Small intestine (tissue), 7 donors: ENCODE measurements at regions not wholly inside any gene's neighbourhood (a gene's known extent, or its start where the extent isn't known, plus 50 kb on each side); places are given as distances from the start of the nearest gene placed in this dataset.

ENCODE experiments used
- DNase-seq, 2 donors: peaks; one replicate each; pipeline versions ENCODE4 v3.0.0 to v3.0.0-alpha.2; 2013
- FAIRE-seq: peaks from 2 replicates; lab custom pipeline; 2012; peaks lifted over from hg19 to GRCh38; lab: Jason Lieb, UNC
- H3K27ac ChIP-seq, 3 donors: one replicate each; pipeline ENCODE4 v1.5.1; 2013; ENCODE audit warnings: low read length in 2 of 3, mild to moderate bottlenecking in 2 of 3, control low read depth in 1 of 3, inconsistent platforms in 1 of 3, low read depth in 1 of 3, moderate library complexity in 1 of 3
- H3K27me3 ChIP-seq, 3 donors: one replicate each; pipeline ENCODE4 v1.6.1; 2013; ENCODE audit warnings: low read length in 3 of 3, inconsistent platforms in 1 of 3; ENCODE audit not compliant: control insufficient read depth in 3 of 3, insufficient read depth in 3 of 3
- H3K36me3 ChIP-seq, 3 donors: one replicate each; pipeline ENCODE4 v1.6.1; 2013; ENCODE audit warnings: low read length in 3 of 3, inconsistent platforms in 1 of 3, low read depth in 1 of 3, mild to moderate bottlenecking in 1 of 3, moderate library complexity in 1 of 3; ENCODE audit not compliant: control insufficient read depth in 3 of 3, insufficient read depth in 2 of 3
- H3K4me1 ChIP-seq, 3 donors: one replicate each; pipeline ENCODE4 v1.6.1; 2013; ENCODE audit warnings: low read length in 2 of 3, inconsistent platforms in 1 of 3, low read depth in 1 of 3, mild to moderate bottlenecking in 1 of 3, moderate library complexity in 1 of 3; ENCODE audit not compliant: control insufficient read depth in 3 of 3, insufficient read depth in 2 of 3
- H3K4me3 ChIP-seq, 3 donors: one replicate each; pipeline ENCODE4 v1.5.1; 2013; ENCODE audit warnings: low read length in 3 of 3, control low read depth in 1 of 3, inconsistent platforms in 1 of 3, low read depth in 1 of 3, mild to moderate bottlenecking in 1 of 3, moderate library complexity in 1 of 3
- H3K9me3 ChIP-seq, 2 donors: one replicate each; pipeline ENCODE4 v1.6.1; 2013; ENCODE audit warnings: low read depth in 1 of 2, low read length in 1 of 2; ENCODE audit not compliant: control insufficient read depth in 2 of 2, insufficient read depth in 1 of 2
- WGBS, 3 donors: extraction: QIAGEN DNeasy Blood & Tissue Kit; methylation state at CpG; one replicate each; pipeline ENCODE4 v1.1.7; 2013; 5-methylcytosine and 5-hydroxymethylcytosine counted together
- donor health status: healthy with polysubstance abuse.
- donor health status: control.
- donor health status: control.
- donor health status: Bipolar disorder and iron deficiency.
- donor health status: healthy.

- 52 to 63% (median 55%) methylated on average over 7 of the region's 7 CpGs for WGBS, 3 donors
- H3K27me3 ChIP-seq: no peaks in the 10 kb centered on the region
- DNase-seq (no peak), FAIRE-seq (no peak)
- no peaks in the 10 kb centered on the region for H3K36me3 ChIP-seq
- no peak overlapping the region for H3K27ac ChIP-seq
- H3K4me1 ChIP-seq: no peaks in the 10 kb centered on the region
- H3K9me3 ChIP-seq: no peaks in the 10 kb centered on the region
- H3K4me3 ChIP-seq: no peak overlapping the region
Measured at GRCh38 chr6:103750603-103751002, 1109.1 kb downstream of the HACE1 start.

DNA sequence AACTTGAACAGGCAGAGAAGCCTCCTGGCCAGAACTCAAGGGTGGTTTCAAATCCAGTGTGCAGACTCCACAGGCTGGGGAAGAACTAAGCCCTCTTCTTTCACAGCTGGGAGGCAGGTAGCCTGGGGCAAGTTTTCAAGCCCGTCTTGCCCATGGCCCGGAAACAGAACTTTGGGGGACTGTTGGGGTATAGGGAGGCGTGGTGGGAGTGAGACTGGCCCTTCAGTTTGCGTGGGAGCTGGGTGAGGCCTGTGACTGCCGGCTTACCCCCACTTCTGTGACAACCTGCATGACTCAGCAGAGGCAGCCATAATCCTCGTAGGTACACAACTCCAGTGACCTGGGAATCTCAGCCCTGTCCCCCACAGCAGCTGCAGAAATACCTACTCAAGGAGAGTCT is 1125.7 kb downstream of the HACE1 start:
- FAIRE-seq (no peak), DNase-seq (no peak)
- no peaks in the 10 kb centered on the region for H3K9me3 ChIP-seq
- no peaks in the 10 kb centered on the region for H3K27me3 ChIP-seq
- no peak overlapping the region for H3K4me3 ChIP-seq
- H3K36me3 ChIP-seq: no peaks in the 10 kb centered on the region
- 54 to 85% (median 77%) methylated on average over 6 of the region's 6 CpGs for WGBS, 3 donors
- no peak overlapping the region for H3K27ac ChIP-seq
- no peaks in the 10 kb centered on the region for H3K4me1 ChIP-seq

DNA sequence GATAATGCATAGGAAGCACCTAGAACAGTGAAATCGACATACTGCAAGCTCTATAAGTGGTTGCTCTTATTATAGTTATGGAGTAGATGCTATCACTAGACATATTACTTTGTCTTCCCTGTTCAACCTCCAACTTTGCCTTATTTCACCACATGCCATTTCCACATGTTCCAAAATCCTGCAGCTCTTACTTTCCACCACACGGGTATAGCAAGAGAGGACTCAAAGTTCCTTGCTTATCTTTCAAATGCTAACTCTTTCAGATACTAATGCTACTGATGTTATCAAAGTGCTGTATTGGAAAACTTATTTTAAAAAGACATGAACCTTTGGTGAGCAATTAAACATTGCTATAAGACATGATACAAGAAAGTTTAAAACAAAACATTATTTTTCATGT is 1130.1 kb downstream of the HACE1 start:
- no peak overlapping the region for H3K27ac ChIP-seq
- no peaks in the 10 kb centered on the region for H3K4me1 ChIP-seq
- FAIRE-seq (no peak), DNase-seq (no peak)
- H3K27me3 ChIP-seq: no peaks in the 10 kb centered on the region
- no peaks in the 10 kb centered on the region for H3K9me3 ChIP-seq
- no peaks in the 10 kb centered on the region for H3K36me3 ChIP-seq
- 24 to 45% (median 35%) methylated on average over 2 of the region's 2 CpGs for WGBS, 3 donors
- no peak overlapping the region for H3K4me3 ChIP-seq

DNA sequence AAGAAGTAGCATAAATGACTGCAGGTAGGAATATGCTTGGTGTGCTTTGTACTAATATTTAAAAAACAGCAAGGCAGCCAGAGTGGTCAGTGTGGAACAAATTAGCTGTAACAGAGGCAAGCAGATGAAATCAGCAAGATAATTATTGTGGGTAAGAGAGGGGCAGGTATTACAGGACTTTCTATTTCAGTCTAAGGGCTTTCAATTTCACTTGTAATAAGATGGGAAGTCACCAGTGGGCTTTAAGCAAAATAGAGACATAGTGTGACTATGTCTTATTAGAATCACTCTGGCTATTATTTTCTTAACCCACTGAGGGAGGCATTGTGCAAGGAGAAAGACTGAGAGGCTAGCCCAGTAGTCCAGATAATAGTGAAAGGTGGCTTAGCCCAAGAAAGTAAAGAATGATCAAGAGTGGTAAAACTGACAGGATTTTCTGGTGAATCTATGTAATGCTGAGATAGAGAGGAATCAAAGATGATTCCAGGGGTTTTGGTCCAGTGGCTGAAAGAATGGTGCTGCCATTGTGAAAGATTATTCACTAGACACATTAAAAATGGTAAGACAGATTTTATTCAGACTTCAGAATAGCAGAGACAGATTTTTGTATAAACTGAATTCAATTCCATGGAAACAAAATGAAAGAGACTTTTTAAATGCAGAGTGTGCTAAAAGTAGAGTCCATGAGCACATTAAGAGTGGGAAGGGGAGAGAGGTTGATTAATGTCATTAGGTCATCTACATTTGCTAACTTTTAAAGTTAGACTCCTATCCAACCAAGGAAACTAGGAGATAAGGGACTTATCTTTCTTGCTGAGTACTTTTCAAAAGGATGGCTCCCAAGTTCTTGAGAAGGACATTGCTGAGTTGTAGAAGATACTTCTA is 1136.0 kb downstream of the HACE1 start:
- Histone ChIP-seq H3K4me1 (no peaks in the 10 kb centered on the region), H3K9me3 (no peaks in the 10 kb centered on the region), H3K27ac (no peak overlapping the region), H3K36me3 (no peaks in the 10 kb centered on the region), H3K4me3 (no peak overlapping the region), H3K27me3 (no peaks in the 10 kb centered on the region)
- DNase-seq (no peak), FAIRE-seq (no peak)

- FAIRE-seq: no peak
- WGBS, 3 donors: 37 to 84% (median 55%) methylated on average over 1 of the region's 1 CpG
Measured at GRCh38 chr6:103722683-103723082, 1137.0 kb downstream of the HACE1 start.

GRCh38 chr6:103721923-103722322 is 1137.8 kb downstream of the HACE1 start:
- Histone ChIP-seq H3K4me1 (no peaks in the 10 kb centered on the region), H3K27ac (no peak overlapping the region), H3K36me3 (no peaks in the 10 kb centered on the region), H3K4me3 (no peak overlapping the region), H3K9me3 (no peaks in the 10 kb centered on the region), H3K27me3 (no peaks in the 10 kb centered on the region)
- no peak for FAIRE-seq
- WGBS, 3 donors: 81 to 94% (median 83%) methylated on average over 2 of the region's 2 CpGs
- DNase-seq: no peak

More at GRCh38 chr6:103722683-103723082, 1137.0 kb downstream of the HACE1 start:
- H3K36me3 ChIP-seq: no peaks in the 10 kb centered on the region
- no peaks in the 10 kb centered on the region for H3K9me3 ChIP-seq
- no peak overlapping the region for H3K27ac ChIP-seq
- no peaks in the 10 kb centered on the region for H3K4me1 ChIP-seq
- DNase-seq: no peak
- H3K4me3 ChIP-seq: no peak overlapping the region
- H3K27me3 ChIP-seq: no peaks in the 10 kb centered on the region

- DNase-seq: no peak
- no peak overlapping the region for H3K4me3 ChIP-seq
- no peaks in the 10 kb centered on the region for H3K9me3 ChIP-seq
- no peaks in the 10 kb centered on the region for H3K36me3 ChIP-seq
- H3K4me1 ChIP-seq: no peaks in the 10 kb centered on the region
- no peak overlapping the region for H3K27ac ChIP-seq
- no peak for FAIRE-seq
- no peaks in the 10 kb centered on the region for H3K27me3 ChIP-seq
Measured at GRCh38 chr6:103720393-103720792, 1139.3 kb downstream of the HACE1 start.

DNA sequence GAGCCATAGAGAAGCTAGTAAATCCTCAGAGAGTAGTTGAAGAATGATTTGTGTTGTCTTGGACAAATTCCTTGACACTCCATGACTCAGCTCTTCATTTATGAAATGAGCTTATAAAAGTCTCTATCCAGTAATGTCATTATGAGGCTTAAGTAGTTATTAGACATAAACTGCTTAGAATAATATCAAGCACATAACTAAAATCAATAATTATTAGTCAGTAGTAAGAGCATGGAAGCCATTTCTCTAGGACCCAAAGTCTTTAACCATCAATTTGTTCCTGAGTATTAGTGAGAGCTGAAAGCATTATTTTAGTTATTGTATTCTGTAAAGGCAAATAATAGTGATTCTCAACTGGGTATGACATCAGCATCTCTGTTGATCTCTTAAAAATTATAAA is 1140.2 kb downstream of the HACE1 start:
- no peak overlapping the region for H3K27ac ChIP-seq
- no peaks in the 10 kb centered on the region for H3K27me3 ChIP-seq
- FAIRE-seq (no peak), DNase-seq (no peak)
- no peaks in the 10 kb centered on the region for H3K9me3 ChIP-seq
- no peak overlapping the region for H3K4me3 ChIP-seq
- no peaks in the 10 kb centered on the region for H3K36me3 ChIP-seq
- H3K4me1 ChIP-seq: no peaks in the 10 kb centered on the region

GRCh38 chr6:103715269-103715668 is 1144.5 kb downstream of the HACE1 start:
- Histone ChIP-seq H3K27ac (no peak overlapping the region), H3K4me3 (no peak overlapping the region), H3K36me3 (no peaks in the 10 kb centered on the region), H3K9me3 (no peaks in the 10 kb centered on the region), H3K4me1 (no peaks in the 10 kb centered on the region), H3K27me3 (no peaks in the 10 kb centered on the region)
- DNase-seq (no peak), FAIRE-seq (no peak)
- 69 to 79% (median 77%) methylated on average over 2 of the region's 2 CpGs for WGBS, 3 donors
